ENCODE measurements at regions not wholly inside any gene's neighbourhood (a gene's known extent, or its start where the extent isn't known, plus 50 kb on each side); places are given as distances from the start of the nearest gene placed in this dataset.

DNA sequence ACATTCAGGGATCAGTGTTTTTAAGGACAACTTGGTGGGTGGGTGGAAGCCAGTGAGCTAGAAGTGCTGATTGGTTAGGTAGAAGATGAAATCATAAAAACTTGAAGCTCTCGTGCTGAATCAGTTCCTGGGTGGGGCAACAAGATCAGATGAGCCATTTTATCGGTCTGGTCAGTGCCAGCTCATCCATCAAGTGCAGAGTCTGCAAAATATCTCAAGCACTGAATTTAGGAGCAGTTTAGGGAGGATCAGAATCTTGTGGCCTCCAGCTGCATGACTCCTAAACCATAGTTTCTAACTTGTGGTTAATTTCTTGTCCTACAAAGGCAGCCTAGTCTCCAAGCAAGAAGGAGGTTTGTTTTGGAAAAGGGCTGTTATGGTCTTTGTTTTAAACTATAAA, 166.4 kb downstream of the FAM170A start:
- POLR2A ChIA-PET = no interaction called here
- Histone ChIP-seq H3K4me3 (ENCODE audit: low read depth, low read length) (no peak overlapping the region), H3K9me3 (ENCODE audit: control insufficient read depth, insufficient read depth, low read depth, low read length) (no peaks in the 10 kb centered on the region), H3K36me3 (ENCODE audit: control insufficient read depth in 2 of 2, insufficient read depth in 1 of 2, low read length in 2 of 2) (no peaks in the 10 kb centered on the region), H3K27ac (ENCODE audit: extremely low read depth, low read depth, low read length) (no peak overlapping the region), H3K4me1 (ENCODE audit: control insufficient read depth, insufficient read depth, low read length) (no peaks in the 10 kb centered on the region)
- TF ChIP-seq ZNF239 (tag by site-specific recombination; IDR thresholded peaks at IDR 0.05) (no peak), ZNF629 (tag by site-specific recombination; IDR thresholded peaks at IDR 0.05) (no peak), ZNF223 (tag by site-specific recombination; IDR thresholded peaks at IDR 0.05) (no peak), ZNF792 (tag by site-specific recombination; IDR thresholded peaks at IDR 0.05) (no peak), MYNN (tag by site-specific recombination; IDR thresholded peaks at IDR 0.05; ENCODE audit: borderline replicate concordance) (no peak), PRDM1 (tag by site-specific recombination; IDR thresholded peaks at IDR 0.05) (no peak), ZNF747 (tag by site-specific recombination; IDR thresholded peaks at IDR 0.05) (no peak), ZNF555 (tag by site-specific recombination; conservative IDR thresholded peaks at IDR 0.05) (no peak), ZNF350 (tag by site-specific recombination; IDR thresholded peaks at IDR 0.05) (no peak), ZNF473 (tag by site-specific recombination; IDR thresholded peaks at IDR 0.05) (no peak), ZNF184 (tag by site-specific recombination; IDR thresholded peaks at IDR 0.05) (no peak), ZNF426 (tag by site-specific recombination; IDR thresholded peaks at IDR 0.05) (no peak), ZFP41 (tag by site-specific recombination; IDR thresholded peaks at IDR 0.05; ENCODE audit: borderline replicate concordance) (no peak), ZNF341 (tag by site-specific recombination; IDR thresholded peaks at IDR 0.05; ENCODE audit: low read depth) (no peak), ZNF138 (tag by site-specific recombination; IDR thresholded peaks at IDR 0.05; ENCODE audit: borderline replicate concordance) (no peak), ZNF571 (tag by site-specific recombination; IDR thresholded peaks at IDR 0.05) (no peak), ZNF16 (tag by site-specific recombination; IDR thresholded peaks at IDR 0.05; ENCODE audit: low read depth) (no peak), ZNF391 (tag by site-specific recombination; IDR thresholded peaks at IDR 0.05; ENCODE audit: borderline replicate concordance, low read depth) (no peak)
- TF ChIP-seq, protein P1, sequence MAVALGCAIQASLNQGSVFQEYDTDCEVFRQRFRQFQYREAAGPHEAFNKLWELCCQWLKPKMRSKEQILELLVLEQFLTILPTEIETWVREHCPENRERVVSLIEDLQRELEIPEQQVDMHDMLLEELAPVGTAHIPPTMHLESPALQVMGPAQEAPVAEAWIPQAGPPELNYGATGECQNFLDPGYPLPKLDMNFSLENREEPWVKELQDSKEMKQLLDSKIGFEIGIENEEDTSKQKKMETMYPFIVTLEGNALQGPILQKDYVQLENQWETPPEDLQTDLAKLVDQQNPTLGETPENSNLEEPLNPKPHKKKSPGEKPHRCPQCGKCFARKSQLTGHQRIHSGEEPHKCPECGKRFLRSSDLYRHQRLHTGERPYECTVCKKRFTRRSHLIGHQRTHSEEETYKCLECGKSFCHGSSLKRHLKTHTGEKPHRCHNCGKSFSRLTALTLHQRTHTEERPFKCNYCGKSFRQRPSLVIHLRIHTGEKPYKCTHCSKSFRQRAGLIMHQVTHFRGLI (tag by site-specific recombination; IDR thresholded peaks at IDR 0.05) = no peak
- TF ChIP-seq, protein P2, sequence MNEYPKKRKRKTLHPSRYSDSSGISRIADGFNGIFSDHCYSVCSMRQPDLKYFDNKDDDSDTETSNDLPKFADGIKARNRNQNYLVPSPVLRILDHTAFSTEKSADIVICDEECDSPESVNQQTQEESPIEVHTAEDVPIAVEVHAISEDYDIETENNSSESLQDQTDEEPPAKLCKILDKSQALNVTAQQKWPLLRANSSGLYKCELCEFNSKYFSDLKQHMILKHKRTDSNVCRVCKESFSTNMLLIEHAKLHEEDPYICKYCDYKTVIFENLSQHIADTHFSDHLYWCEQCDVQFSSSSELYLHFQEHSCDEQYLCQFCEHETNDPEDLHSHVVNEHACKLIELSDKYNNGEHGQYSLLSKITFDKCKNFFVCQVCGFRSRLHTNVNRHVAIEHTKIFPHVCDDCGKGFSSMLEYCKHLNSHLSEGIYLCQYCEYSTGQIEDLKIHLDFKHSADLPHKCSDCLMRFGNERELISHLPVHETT (tag by site-specific recombination; IDR thresholded peaks at IDR 0.05) = no peak
- CTCF ChIA-PET = no interaction called here

GRCh38 chr5:119801570-119801969, 172.2 kb downstream of the FAM170A start:
- POLR2A ChIA-PET = no interaction called here
- no peaks in the 10 kb centered on the region for H3K9me3 ChIP-seq (ENCODE audit: control insufficient read depth, insufficient read depth, low read depth, low read length)
- CTCF ChIA-PET = no interaction called here
- TF ChIP-seq ZSCAN23 (tag by site-specific recombination; IDR thresholded peaks at IDR 0.05) = no peak
- TF ChIP-seq ZFP41 (tag by site-specific recombination; IDR thresholded peaks at IDR 0.05; ENCODE audit: borderline replicate concordance) = no peak
- no peak for TF ChIP-seq ZNF169 (tag by site-specific recombination; IDR thresholded peaks at IDR 0.05)
- no peak for TF ChIP-seq ZIC2 (tag by site-specific recombination; IDR thresholded peaks at IDR 0.05)
- TF ChIP-seq ZFP69B (tag by site-specific recombination; IDR thresholded peaks at IDR 0.05) = no peak
- no peak for TF ChIP-seq ZBTB1 (tag by site-specific recombination; IDR thresholded peaks at IDR 0.05)
- TF ChIP-seq, protein P3, sequence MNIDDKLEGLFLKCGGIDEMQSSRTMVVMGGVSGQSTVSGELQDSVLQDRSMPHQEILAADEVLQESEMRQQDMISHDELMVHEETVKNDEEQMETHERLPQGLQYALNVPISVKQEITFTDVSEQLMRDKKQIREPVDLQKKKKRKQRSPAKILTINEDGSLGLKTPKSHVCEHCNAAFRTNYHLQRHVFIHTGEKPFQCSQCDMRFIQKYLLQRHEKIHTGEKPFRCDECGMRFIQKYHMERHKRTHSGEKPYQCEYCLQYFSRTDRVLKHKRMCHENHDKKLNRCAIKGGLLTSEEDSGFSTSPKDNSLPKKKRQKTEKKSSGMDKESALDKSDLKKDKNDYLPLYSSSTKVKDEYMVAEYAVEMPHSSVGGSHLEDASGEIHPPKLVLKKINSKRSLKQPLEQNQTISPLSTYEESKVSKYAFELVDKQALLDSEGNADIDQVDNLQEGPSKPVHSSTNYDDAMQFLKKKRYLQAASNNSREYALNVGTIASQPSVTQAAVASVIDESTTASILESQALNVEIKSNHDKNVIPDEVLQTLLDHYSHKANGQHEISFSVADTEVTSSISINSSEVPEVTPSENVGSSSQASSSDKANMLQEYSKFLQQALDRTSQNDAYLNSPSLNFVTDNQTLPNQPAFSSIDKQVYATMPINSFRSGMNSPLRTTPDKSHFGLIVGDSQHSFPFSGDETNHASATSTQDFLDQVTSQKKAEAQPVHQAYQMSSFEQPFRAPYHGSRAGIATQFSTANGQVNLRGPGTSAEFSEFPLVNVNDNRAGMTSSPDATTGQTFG (tag by site-specific recombination; IDR thresholded peaks at IDR 0.05; ENCODE audit: borderline replicate concordance) = no peak
- no peak for TF ChIP-seq ZNF76 (tag by site-specific recombination; IDR thresholded peaks at IDR 0.05; ENCODE audit: borderline replicate concordance, low read depth)
- TF ChIP-seq, protein P4, sequence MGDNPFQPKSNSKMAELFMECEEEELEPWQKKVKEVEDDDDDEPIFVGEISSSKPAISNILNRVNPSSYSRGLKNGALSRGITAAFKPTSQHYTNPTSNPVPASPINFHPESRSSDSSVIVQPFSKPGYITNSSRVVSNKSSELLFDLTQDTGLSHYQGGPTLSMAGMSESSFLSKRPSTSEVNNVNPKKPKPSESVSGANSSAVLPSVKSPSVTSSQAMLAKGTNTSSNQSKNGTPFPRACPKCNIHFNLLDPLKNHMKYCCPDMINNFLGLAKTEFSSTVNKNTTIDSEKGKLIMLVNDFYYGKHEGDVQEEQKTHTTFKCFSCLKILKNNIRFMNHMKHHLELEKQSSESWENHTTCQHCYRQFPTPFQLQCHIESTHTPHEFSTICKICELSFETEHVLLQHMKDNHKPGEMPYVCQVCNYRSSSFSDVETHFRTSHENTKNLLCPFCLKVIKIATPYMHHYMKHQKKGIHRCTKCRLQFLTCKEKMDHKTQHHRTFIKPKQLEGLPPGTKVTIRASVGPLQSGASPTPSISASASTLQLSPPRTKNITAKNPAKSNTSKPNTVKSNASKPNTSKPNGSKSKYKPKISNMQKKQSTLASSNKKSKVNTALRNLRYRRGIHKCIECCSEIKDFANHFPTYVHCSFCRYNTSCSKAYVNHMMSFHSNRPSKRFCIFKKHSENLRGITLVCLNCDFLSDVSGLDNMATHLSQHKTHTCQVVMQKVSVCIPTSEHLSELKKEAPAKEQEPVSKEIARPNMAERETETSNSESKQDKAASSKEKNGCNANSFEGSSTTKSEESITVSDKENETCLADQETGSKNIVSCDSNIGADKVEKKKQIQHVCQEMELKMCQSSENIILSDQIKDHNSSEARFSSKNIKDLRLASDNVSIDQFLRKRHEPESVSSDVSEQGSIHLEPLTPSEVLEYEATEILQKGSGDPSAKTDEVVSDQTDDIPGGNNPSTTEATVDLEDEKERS (tag by site-specific recombination; IDR thresholded peaks at IDR 0.05) = no peak
- no peak for TF ChIP-seq ZNF16 (tag by site-specific recombination; IDR thresholded peaks at IDR 0.05; ENCODE audit: low read depth)

More at GRCh38 chr5:119801570-119801969, 172.2 kb downstream of the FAM170A start:
- H3K4me3 ChIP-seq (ENCODE audit: low read depth, low read length) = no peak overlapping the region
- H3K4me1 ChIP-seq (ENCODE audit: control insufficient read depth, insufficient read depth, low read length) = no peaks in the 10 kb centered on the region
- H3K27ac ChIP-seq (ENCODE audit: extremely low read depth, low read depth, low read length) = no peak overlapping the region
- H3K36me3 ChIP-seq (ENCODE audit: control insufficient read depth in 2 of 2, insufficient read depth in 1 of 2, low read length in 2 of 2) = no peaks in the 10 kb centered on the region

Data from HEK293 (cell line).